OCI-M1 (cell line): ENCODE measurements at regions not wholly inside any gene's neighbourhood (a gene's known extent, or its start where the extent isn't known, plus 50 kb on each side); places are given as distances from the start of the nearest gene placed in this dataset.

Experiments used
- DNase-seq: peaks from one replicate; lab custom pipeline; 2025; lab: John Stamatoyannopoulos, UW

DNA sequence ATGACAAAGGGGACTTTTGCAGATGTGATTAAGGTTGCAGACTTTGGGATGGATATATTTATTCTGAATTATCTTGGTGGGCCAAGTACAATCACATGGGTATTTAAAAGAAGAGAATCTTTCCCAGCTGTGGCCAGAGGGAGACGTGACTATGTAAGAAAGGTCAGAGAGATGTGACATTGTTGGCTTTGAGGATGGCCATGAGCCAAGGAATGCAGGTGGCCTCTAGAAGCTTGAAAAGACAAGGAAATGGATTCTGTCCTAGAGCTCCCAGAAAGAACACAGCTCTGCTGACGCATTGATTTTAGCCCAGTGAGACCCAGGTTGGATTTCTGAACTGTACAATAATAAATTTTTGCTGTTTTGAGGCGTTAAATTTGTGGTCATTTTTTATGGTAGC, 616.0 kb upstream of the TBL1XR1 start:
- no peak for DNase-seq

DNA sequence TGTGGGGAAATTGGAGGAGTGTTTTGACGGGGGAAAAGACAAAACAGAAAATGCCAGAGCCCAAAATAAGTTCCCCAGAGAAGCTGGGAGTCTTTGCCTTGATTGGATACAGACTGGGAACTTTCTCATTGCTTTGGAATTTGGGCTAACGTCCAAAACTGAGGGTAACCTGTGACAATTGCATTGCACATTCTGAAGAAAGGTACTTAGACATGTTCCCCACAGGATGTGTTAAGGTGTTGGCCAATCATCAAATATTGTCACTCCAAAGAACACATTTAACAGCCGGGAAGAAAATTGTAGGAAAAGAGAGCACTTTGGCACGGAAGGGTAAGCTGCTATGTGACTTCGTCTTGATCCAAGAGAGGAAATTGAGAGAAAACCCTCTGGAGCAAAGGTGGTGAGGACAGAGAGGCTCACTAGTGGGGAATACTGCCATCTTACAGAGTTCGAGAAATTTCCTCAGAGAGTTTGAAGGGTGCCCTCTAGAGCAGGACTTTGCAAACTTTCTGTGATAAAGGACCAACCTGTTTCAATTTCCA, 619.5 kb upstream of the TBL1XR1 start:
- DNase-seq: no peak

DNA sequence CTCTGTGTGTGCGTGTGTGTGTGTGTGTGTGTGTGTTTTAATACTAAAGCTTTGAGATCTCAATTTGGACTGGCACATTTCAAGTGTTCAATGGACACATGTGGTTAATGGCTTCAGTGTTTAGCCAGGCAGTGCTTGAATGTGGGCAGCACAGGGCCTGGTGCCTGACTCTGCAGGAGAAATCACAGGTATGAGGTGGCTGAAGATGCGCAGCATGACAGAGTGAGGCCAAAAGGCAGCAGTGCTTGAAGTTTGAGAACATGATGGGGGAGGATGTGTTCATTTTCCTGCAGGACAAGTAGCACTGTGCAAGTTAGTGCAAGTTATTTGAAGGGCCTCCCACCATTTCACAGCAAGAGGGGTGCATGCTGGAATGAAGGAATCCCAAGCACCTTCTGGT, 620.5 kb upstream of the TBL1XR1 start:
- no peak for DNase-seq

DNA sequence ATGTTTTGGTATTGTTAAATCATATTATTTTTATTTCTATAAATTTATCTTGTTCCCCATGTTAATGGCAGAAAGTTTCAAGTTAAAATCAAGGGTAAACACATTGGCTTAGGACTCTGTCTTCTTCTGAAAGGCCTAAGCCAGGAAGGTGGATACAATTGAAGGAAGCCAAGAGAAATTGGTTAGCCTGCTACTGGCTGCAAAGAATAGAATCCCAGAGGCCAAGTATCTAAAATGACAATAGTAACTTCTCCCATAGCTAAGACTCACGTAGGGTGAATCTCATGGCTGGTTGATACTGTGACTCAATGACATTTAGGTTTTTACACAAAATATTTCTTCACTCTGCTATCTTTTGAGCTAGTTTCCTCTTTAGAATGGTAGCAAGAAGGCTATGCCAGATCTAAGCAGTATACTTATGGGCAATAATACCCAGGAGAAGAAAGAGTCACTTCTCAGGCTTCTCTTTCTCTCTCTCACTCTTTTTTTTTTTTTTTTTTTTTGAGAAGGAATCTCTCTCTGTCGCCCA, 621.5 kb upstream of the TBL1XR1 start:
- DNase-seq: no peak

DNA sequence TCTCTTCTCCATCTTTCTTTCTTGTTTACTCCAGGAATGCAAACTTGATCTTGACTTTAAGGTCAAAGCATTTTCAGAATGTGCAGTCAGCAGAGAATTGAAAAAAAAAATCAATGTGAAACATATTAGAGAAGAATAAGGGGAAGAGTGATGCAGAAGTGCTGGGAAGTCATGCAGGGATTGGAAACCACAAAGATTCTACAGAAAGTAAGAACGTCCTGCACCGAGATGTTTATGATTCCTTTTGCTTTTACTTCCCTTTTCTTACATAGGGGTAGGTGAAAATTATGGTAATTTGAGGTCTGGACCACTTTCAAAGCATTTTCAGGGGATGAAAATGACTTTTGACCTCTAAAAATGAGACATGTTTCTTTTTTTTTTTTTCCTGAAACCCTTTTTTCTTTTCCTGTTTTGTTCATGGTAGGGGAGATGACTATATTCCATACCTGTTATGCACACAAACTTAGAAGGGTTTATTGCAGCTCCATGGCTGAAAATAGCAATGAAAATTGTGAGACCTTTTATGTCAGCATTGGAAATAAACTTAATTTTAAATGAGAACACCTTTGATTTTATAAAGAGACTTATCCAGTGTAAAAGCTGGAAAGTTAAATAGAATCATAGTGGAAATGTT, 623.5 kb upstream of the TBL1XR1 start:
- DNase-seq: peak; percentile 33

DNA sequence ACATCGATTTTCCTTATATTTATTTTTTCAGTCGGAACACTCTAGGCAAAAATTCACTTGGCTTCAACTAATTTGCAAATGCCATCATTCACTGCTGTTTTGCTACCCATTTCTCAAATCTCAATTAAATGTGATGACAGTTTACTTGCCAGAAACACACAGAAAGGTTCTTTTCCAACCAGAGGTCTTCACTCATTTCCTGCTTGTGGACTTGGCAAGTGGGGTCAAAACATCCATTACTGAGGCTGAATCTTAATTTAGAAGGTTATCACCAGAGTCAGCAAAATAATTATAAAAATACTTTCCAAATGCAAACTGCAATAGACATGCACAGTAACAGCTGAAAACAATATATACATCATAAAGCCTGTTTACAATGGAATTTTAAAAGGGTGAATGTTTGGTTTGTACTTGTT, 625.4 kb upstream of the TBL1XR1 start:
- DNase-seq: no peak

DNA sequence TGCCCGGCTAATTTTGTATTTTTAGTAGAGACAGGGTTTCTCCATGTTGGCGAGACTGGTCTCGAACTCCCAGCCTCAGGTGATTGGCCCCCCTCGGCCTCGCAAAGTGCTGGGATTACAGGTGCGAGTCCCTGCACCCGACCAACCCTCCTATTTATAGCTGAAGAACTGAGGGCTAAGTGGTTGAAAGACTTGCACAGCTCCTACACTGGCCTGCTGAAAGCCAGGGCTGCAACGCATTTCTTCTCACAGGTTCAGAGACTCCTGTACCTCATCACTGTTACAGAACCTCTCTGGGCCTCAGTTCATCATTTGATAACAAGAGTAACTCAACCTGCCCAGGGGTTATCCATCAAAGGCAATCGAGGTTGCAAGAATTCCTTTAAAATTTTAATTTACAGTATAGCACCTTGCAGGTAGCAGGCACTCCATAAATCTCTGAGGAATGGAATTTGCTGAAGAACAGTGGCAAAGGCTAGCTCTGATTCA, 626.5 kb upstream of the TBL1XR1 start:
- no peak for DNase-seq

DNA sequence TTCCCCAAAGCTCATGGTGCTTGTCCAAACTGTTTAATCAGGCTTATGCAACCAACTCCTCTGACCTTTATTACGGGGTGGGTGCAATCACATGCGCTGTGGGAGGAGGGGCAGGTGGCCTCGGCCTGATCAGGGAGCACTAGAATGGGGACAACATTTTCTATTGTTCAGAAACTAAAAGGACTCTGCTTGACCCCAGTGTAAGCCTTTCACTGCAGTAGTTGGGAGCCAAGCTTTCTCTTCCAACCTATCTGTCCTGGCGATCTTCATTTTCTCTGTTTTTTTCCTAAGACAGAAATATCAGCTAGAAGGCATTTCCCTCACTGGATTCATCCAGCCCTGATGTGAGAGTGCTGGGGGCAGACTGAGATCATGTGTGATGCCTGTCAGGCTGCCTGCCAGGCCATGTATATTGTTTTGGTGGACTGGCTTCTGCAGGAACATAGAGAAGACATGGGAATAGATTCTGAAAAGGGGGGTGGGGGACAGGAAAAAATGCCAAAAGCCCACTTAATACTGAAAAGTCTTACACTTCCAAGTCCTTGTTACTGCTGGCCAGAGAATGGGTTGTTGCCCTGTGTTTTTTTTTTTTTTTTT, 627.0 kb upstream of the TBL1XR1 start:
- DNase-seq: peak; percentile 14

DNA sequence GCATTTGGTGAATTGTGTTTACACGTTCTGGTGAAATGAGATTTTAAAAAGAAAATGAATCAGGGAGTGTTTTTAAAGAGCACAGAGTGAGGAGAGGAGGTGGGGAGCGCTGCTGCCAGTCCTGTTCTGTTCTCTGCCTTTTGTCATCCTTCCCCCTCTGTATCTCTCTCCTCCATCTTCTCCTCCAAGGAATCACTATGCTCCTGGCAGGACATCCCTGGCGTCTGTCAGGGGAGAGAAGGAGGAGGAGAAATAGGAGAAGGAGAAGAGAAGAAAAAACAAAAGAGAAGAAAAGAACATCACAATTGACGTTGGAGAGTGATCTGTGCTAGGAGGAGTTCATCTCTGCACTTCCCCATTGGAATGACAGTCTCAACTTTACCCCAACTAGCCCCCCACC, 627.6 kb upstream of the TBL1XR1 start:
- DNase-seq: no peak

DNA sequence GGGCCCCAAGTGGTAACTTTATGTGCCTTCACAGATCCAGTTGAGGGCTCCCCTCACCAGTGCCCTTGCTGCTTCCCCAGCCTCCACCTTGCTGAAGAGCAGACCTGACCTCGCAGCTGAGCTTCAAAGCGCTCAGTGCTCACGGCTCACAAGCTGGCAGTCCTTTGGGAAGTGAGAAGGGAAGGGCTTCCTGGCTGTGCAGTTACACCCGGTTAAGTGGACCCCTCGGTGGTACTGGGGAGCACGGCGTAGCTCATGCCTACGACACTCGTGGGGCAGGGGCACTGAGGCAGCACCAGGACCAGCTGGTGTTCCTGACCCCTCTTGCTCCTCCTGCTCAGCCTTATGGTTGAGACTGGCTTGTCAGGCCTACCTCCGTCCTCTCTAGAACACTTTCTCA, 629.0 kb upstream of the TBL1XR1 start:
- no peak for DNase-seq

DNA sequence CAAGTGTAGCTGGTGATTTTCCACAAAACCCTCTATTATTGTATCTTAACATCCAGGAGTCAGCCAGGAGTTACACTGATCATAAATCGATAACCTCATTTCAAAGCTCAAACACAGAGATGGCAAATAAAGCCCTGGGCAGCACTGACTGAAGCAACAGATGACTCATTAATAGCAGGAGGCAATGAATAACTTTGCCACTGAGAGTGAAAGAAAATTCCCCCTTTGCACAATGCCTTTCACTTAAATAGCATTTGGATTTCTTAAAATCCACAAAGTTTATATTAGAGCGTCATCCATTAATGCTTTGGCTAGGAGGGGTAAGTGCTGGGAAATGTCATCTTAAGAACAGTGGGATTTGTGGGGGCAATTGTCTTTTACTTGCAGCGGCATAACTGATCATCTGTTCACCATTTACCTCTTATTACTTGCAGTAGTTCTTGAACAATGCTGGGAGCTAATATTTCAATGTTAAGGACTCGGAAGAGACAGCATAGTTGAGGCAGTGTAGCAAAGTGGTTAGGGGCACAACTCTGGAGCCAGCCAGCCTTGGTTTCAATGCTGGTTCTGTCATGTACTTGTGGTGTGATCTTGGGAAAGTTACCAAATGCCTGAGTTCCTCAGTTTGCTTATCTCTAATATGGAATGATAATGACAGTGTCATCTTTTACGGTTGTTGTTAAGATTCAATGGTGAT, 630.4 kb upstream of the TBL1XR1 start:
- no peak for DNase-seq

DNA sequence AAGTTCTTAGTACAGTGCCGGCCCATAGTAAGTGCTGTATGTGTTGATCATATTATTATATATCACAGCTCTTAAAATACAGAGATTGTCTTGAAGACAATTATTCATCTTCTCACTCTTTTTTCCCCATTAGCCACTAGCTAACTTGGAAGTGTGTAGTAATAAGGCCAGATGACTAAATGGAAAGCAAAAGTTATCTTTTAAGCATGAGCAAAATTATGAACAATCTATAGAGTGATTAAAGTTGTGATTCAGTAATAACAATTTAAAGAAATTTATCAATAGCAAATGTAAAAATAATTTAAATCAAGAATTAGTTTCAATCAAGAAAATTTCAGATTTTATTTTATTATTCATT, 630.9 kb upstream of the TBL1XR1 start:
- no peak for DNase-seq

DNA sequence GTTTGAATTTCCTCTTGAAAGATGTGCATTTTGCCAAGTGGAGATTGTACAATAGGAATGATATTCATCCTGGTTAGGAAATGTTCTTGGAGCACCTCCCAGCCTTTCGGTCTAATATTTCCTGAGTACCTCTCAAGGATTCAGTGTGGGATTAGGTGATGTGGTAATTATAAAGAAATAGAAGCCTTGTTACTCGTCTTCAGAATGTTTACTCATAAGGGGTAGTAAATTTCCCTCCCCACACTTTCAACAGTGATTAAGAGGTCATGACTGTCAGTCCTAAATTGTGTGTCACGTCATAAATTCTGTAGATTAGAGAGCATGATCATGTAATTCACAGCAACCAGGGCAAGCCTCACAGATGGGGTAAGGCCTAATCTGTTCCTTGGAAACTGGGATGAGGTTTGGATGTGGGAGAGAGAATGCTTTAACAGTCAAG, 633.1 kb upstream of the TBL1XR1 start:
- no peak for DNase-seq

DNA sequence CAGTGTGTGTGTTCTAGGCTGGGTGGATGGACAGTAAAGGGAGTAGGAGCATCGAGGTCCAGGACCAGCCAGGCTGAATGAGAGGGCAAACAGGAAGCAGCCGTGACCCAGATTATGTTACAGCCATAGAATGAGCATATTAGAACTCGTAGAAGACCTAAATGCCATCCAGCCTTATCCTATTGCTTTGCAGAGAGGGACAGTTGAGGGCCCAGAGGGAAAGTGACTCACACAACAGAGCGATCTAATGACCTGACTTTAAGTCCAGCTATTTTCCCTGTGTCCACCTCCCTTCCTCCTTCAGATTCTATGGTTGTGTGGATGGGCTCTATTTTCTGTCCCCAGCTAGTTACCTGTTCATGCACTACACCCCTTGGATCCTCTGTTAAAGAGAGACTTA, 634.1 kb upstream of the TBL1XR1 start:
- no peak for DNase-seq

DNA sequence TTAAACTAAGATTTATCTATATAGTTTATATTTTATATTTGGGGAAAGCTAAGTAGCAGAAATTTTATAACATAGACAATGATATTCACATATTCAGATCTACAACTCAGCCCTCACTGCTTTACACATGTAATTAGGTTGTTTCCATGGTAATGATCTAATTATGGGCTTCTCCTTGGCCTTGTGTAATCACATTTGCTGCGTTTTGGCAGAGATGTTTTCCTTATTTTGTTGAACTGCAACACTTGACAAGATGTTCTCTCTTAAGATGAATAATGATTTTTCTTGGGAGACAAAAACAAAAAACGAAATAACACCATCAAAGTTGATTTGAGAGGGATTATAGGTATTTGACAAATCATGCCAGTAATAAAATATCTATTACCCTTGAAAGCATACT, 635.6 kb upstream of the TBL1XR1 start:
- no peak for DNase-seq

DNA sequence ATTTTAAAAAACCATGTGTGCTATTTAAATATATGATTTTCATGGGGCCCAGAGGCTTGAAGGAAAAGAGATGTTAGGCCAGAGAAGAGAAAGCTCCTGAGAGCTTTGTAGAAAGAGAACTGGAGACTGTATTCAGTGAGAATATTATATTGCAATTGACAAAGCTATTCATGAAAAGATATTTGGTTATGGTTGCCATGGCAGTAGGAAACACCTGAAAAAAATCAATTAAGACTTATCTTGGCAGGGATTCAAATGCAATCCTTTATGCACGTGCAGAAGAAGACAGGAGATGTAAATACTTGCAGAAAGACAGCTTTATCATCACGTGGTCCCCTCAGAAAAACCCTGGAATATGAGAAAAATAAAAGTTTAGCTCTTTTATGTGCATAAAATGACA, 636.0 kb upstream of the TBL1XR1 start:
- no peak for DNase-seq

DNA sequence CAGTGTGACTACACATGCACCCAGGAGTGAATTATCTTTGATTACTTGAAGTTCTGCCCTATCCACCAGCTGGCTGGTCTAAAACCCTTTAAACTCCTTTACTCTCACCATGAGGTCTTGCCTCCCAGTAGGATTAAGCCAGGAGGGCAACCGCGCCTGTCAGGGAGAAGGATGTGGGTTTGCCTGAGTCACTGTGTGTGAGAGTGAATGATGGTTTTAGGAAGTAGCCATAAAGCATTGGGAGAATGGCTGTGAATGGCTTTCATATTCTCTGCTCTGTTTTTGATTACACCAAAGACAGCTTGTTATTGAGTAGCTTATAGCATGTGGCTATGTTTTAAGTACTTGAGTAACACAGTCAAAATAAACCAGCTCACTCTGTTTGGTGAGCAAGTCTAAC, 637.7 kb upstream of the TBL1XR1 start:
- DNase-seq: peak; percentile 61

DNA sequence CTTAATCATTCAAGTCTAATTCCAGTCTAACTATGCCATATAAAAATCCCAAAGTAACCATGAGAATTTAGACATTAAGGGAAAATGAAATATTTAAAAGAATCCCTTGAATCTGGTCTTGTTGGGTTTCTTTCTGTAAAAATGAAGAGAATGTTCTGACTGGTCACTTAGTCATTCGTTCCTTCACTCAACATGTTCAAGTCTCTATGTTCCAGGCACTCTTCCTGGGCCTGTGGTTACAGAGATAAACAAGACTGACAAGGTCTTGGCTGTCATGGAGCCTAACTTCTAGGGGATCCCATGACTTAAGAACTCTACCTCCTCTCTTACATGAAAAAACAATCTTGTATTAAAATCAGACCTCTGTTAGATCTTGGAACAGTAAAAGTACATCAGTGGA, 638.6 kb upstream of the TBL1XR1 start:
- DNase-seq: peak; percentile 49

DNA sequence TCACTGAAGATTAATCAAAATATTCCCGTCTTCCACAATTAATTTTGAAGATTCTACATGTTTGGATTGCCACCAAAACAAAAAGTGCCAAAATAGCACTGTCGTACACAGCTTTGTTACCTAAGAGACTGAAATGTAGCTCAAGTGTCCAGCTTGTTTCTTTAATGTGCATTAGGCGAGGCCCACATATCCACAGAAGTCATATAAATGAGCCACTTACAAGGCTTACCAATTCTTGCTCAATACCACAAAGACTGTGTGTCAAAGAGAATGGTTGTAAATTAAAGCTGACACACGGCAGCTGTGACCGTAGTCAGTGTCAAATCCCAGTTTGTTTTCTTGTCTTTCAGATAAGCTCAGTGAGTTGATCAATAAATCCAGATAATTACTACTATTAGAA, 639.4 kb upstream of the TBL1XR1 start:
- DNase-seq: no peak

DNA sequence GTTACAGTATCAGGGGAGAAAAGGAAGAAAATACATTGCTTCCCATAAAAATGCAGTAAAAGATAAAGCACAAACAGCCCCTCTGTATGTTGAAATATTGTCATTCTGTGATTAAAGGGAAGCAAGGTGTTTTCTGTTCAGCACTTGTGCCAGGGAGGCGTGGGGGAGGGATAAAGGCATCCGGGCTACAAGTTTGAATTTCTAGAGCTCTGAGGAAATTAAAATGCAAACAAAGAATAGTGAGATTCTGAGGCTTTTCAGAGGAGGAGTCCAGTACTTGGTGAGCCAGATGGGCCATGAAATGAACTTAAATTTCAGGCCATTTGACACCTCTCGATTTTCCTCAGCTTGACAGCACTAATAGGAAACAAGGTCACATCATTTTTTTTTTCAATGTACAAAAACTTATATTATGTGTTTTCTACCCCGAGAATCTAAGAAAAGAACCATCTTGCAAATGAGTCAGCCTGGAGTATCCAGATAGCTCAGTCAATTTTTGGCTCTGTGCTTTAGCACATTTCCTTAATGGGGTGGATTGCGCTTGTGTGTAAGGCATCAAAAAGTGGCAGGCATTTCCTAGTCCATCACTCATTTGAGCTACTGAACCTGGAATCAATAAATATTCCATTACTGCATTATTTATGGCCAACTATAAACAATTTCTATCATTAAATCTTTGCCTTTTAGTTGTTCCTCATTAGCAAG, 640.8 kb upstream of the TBL1XR1 start:
- DNase-seq: no peak

DNA sequence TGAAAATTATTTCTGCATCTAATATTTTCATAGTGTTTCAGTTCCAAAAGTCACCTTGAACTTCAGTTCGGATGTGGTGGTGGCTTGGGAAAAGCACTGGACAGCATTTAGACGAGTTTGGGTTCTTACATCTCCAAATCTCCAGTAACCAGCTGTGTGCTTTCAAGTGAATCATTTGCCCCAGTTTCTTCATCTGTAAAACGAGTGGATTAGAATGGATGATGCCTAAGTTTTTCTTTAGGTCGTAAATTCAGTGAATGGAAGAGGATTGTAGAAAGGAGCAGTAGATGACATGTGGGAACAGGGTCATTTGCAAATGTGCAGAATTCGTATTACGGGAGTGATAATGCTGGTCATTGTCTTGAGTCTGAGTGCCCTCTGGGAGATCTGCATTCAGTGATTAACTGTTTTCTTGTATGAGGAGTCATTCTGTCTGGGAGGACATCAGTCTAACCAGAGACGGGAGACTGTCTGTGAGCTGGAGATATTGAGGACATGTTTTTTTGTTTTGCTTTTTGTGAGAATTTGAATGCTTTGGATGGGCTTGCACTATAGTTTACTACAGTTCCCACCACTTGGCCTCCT, 641.6 kb upstream of the TBL1XR1 start:
- DNase-seq: no peak

DNA sequence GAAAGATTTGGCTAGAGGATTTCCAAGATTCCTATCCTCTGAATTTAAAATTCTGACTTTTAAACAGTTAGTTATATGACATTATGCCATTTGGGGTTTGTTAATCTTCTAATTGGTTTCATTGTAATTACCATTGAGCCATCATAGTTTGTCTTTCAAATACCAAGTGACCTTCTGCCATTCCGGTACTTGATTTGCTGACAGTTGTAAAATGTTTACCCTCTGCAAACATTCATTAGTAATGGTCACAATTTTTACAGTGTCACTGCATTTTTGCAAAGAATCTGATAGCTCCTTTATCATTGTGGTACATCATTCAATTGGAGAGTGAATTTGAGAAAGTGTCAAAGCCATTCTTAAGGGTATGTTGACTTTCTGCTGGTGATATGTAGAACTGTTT, 645.0 kb upstream of the TBL1XR1 start:
- no peak for DNase-seq
